WERI-Rb-1 (cell line): ENCODE measurements at regions not wholly inside any gene's neighbourhood (a gene's known extent, or its start where the extent isn't known, plus 50 kb on each side); places are given as distances from the start of the nearest gene placed in this dataset.

Experiments used
- DNase-seq: peaks from one replicate; pipeline ENCODE4 v3.0.0-alpha.2; 2020
- H3K27ac ChIP-seq: fragments of 250-450 bp; sonication (Bioruptor Pico); 2 replicates; pipeline ENCODE4 v1.5.1; 2020; ENCODE audit warnings: mild to moderate bottlenecking, moderate library complexity
- H3K27me3 ChIP-seq: fragments of 250-450 bp; sonication (Bioruptor Pico); 2 replicates; pipeline ENCODE4 v1.5.1; 2021; ENCODE audit warnings: mild to moderate bottlenecking, low read depth, moderate library complexity; ENCODE audit not compliant: insufficient read depth, severe bottlenecking
- H3K36me3 ChIP-seq: fragments of 250-450 bp; sonication (Bioruptor Pico); 2 replicates; pipeline ENCODE4 v1.5.1; 2020; ENCODE audit warnings: mild to moderate bottlenecking, moderate library complexity
- H3K4me3 ChIP-seq: 2 replicates; pipeline ENCODE4 v1.5.1; 2011; ENCODE audit warnings: low read depth, mild to moderate bottlenecking, control low read depth, low read length
- H3K9me3 ChIP-seq: fragments of 250-450 bp; sonication (Bioruptor Pico); 2 replicates; pipeline ENCODE4 v1.5.1; 2021; ENCODE audit warnings: mild to moderate bottlenecking, moderate library complexity; ENCODE audit not compliant: severe bottlenecking
- TF ChIP-seq, protein P1 (sequence below): IDR thresholded peaks from 2 replicates; pipeline ENCODE4 v1.5.1; 2011; ENCODE audit warnings: low read depth, mild to moderate bottlenecking, control low read depth, inconsistent platforms, low read length

DNA sequence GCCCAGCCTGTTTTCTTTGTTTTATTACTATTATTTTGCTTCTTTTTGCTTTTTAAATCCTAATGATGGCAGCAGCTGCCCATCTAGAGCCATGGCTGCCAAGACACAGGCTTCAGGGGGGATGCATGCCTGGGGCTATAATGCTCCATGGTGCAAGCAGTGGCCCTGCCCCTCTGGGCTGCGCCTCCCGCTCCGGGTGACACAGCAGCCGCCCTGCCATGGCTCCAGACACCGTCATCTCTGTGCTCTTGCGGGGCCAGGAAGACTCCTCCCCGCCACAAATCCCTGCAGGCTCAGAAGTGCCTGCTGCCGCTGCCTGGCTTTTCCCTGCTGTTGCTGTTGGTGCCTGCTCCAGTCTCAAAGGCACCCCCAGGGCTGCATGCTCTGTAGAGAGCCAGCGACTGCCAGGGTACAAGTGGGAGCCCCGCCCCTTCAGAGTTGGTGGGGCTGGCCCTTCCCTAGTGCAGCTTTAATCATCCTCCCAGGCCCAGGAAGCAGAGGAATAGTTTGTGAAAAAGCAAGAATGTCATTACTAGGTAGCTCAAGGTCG lies 581.5 kb downstream of the FGF9 start:
- Histone ChIP-seq H3K9me3 (no peaks in the 10 kb centered on the region), H3K27me3 (peaks cover 82% of the 10 kb centered on the region), H3K27ac (no peak overlapping the region), H3K36me3 (no peaks in the 10 kb centered on the region), H3K4me3 (no peak overlapping the region)
- DNase-seq = no peak
- TF ChIP-seq, protein P1, sequence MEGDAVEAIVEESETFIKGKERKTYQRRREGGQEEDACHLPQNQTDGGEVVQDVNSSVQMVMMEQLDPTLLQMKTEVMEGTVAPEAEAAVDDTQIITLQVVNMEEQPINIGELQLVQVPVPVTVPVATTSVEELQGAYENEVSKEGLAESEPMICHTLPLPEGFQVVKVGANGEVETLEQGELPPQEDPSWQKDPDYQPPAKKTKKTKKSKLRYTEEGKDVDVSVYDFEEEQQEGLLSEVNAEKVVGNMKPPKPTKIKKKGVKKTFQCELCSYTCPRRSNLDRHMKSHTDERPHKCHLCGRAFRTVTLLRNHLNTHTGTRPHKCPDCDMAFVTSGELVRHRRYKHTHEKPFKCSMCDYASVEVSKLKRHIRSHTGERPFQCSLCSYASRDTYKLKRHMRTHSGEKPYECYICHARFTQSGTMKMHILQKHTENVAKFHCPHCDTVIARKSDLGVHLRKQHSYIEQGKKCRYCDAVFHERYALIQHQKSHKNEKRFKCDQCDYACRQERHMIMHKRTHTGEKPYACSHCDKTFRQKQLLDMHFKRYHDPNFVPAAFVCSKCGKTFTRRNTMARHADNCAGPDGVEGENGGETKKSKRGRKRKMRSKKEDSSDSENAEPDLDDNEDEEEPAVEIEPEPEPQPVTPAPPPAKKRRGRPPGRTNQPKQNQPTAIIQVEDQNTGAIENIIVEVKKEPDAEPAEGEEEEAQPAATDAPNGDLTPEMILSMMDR = no peak

DNA sequence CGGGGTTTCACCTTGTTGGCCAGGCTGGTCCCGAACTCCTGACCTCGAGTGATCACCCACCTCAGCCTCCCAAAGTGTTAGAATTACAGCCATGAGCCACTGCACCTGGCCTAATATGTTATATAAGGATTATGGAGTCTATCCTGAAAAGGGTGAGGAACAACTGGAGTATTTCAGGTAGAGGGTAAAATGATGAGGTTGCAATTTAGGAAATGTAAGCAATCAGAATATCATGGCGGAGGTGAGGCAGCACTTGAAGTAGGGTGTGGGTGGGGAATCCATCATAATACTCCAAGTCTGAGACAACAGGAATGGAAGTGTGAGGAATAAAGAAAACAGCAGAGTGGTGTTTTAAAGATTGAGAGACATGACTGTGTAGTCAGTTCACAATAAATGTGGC lies 582.2 kb downstream of the FGF9 start:
- no peak for DNase-seq
- no peaks in the 10 kb centered on the region for H3K36me3 ChIP-seq
- H3K9me3 ChIP-seq = no peaks in the 10 kb centered on the region
- H3K27ac ChIP-seq = no peak overlapping the region
- H3K27me3 ChIP-seq = peaks cover 78% of the 10 kb centered on the region
- TF ChIP-seq, protein P1 = no peak
- H3K4me3 ChIP-seq = no peak overlapping the region

DNA sequence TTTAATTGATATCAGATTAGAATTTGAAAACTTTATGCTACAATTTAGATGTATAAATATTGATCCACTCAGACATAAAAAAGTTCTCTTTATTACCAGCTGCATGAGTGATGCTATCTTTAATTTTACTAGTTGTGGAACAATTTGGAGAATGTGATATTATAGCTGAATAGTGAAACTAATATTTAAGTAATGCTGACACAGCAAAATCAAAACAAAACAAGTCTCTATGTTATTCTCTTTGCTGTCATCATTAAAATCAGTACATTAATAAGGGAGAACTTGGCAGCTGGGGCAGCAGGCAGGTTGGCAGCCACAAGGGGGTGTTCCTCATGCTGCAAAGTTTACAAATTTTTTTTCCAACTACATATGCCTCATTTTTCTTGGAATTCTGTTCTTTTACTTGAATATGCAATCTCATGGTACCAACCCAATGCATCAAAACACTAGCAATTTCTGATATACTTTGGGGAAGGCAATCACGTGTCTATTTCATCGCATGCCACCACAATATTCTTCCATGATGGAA lies 585.3 kb downstream of the FGF9 start:
- Histone ChIP-seq H3K27ac (no peak overlapping the region), H3K9me3 (no peaks in the 10 kb centered on the region), H3K36me3 (no peaks in the 10 kb centered on the region), H3K27me3 (peaks cover 61% of the 10 kb centered on the region), H3K4me3 (no peak overlapping the region)
- DNase-seq = no peak
- TF ChIP-seq, protein P1 = no peak

DNA sequence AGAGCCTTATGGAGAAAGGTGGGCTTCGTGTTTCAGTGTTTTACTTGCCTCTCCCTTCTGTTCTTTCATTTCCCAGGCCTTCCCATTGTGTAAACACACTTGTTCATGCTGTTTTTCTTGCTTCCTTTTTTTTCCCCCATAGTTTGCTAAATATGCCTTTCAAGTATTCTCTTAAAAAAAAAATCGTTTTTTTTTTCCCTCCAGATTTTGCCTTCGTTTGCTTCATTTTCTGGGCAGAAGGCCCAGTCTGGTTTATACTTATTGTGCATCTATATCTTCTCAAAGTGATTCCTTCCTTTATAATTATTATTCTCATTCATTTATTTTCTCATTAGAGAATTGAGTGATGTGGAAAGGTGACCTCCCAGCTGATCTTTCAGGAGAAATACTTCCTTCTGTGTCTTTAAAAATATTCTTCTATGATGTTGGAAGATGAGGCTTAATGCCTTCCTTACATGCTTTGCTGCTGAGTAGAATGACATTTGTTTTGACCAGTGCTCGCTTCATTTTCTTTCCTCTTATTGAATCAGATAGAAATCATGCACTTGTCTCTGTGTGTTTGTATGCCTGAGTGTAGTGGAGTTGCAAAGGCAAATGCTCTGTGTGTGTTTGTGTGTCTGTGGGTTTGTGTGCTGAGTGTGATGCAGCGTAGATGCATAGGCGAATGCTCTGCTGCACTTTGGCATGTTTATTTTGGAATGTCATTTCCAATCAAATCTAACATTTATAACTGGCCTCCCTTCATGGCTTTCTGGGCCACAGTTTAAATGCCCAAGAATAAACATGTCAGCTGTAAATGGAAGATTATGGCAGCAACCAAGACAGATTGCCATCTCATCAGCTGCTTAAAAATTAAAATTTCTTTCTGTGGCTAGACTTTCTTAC lies 591.4 kb downstream of the FGF9 start:
- no peaks in the 10 kb centered on the region for H3K9me3 ChIP-seq
- TF ChIP-seq, protein P1 = no peak
- no peak overlapping the region for H3K4me3 ChIP-seq
- H3K36me3 ChIP-seq = no peaks in the 10 kb centered on the region
- H3K27ac ChIP-seq = no peak overlapping the region
- no peak for DNase-seq
- H3K27me3 ChIP-seq = peaks cover 46% of the 10 kb centered on the region

DNA sequence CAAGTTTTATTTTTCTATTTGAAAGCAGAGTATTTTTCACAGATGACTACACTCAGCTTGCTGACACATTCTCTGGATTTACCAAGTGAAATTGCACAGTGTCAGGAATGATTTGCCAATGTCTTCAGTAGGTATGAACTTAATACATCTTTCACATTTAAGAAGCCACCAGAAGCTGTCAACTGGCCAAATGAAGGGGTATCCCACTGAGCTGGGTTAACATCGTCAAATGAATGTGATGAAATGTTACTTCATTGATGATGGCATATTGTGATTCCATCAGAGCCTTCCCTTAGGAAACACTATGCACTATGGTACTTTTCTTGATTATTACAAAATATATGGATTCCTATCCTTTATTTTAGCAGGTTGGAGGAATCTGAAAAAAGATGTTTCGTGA lies 592.3 kb downstream of the FGF9 start:
- Histone ChIP-seq H3K36me3 (no peaks in the 10 kb centered on the region), H3K4me3 (no peak overlapping the region), H3K9me3 (no peaks in the 10 kb centered on the region), H3K27ac (no peak overlapping the region), H3K27me3 (peaks cover 54% of the 10 kb centered on the region)
- TF ChIP-seq, protein P1 = no peak
- DNase-seq = no peak
